SK-N-SH (cell line): ENCODE measurements at regions not wholly inside any gene's neighbourhood (a gene's known extent, or its start where the extent isn't known, plus 50 kb on each side); places are given as distances from the start of the nearest gene placed in this dataset.

Experiments
- CTCF ChIA-PET: fragments of 300-600, 350-600 bp; formaldehyde crosslinking; extraction: SDS; loops from one replicate; lab custom pipeline; 2021; lab: Yijun Ruan, JAX
- POLR2A ChIA-PET: fragments of 350-600 bp; sonication (Branson Sonifier 250); formaldehyde crosslinking; extraction: SDS; loops from one replicate; lab custom pipeline; 2020; ENCODE audit warnings: antibody characterized with exemption, inconsistent platforms; lab: Yijun Ruan, JAX
- DNase-seq: peaks from one replicate; pipeline ENCODE4 v3.0.0; 2012
- H2AFZ ChIP-seq: fragments of 200-600 bp; sonication (generic); 2 replicates; pipeline ENCODE4 v1.8.1; 2016; ENCODE audit warnings: antibody characterized with exemption, mild to moderate bottlenecking, low read depth
- H3F3A ChIP-seq: fragments of 200-600 bp; sonication (generic); replicated peaks from 2 replicates; pipeline ENCODE3; 2016; ENCODE audit warnings: antibody characterized with exemption, mild to moderate bottlenecking; ENCODE audit not compliant: insufficient read depth
- H3K27ac ChIP-seq, 2 experiments: fragments of 200-500 bp in 1 of 2; fragments of 200-600 bp in 1 of 2; sonication (Bioruptor generic) in 1 of 2; sonication (generic), shearing (Covaris generic) in 1 of 2; 2 replicates each; pipeline versions ENCODE4 v1.5.1 to v1.6.1; 2014 to 2016; ENCODE audit warnings: low read depth in 2 of 2, inconsistent platforms in 1 of 2, low read length in 1 of 2, mild to moderate bottlenecking in 1 of 2, mixed read lengths in 1 of 2
- H3K27me3 ChIP-seq: fragments of 200-600 bp; sonication (generic), shearing (Covaris generic); 2 replicates; pipeline ENCODE4 v1.6.1; 2016; ENCODE audit warnings: mixed run types; ENCODE audit not compliant: insufficient read depth
- H3K36me3 ChIP-seq, 2 experiments: fragments of 200-500 bp in 1 of 2; fragments of 200-600 bp in 1 of 2; sonication (Bioruptor generic) in 1 of 2; sonication (generic) in 1 of 2; replicated peaks in 1 of 2; 2 replicates each; pipeline versions ENCODE3 to v1.5.1; 2014 to 2016; ENCODE audit warnings: low read length in 1 of 2, mild to moderate bottlenecking in 1 of 2; ENCODE audit not compliant: insufficient read depth in 2 of 2, control insufficient read depth in 1 of 2
- H3K4me1 ChIP-seq, 2 experiments: fragments of 200-500 bp in 1 of 2; fragments of 200-600 bp in 1 of 2; sonication (Bioruptor generic) in 1 of 2; sonication (generic), shearing (Covaris generic) in 1 of 2; 2 replicates each; pipeline versions ENCODE4 v1.5.1 to v1.6.1; 2014 to 2016; ENCODE audit warnings: low read depth in 1 of 2, low read length in 1 of 2, mixed run types in 1 of 2; ENCODE audit not compliant: insufficient read depth in 2 of 2, control insufficient read depth in 1 of 2
- H3K4me2 ChIP-seq: fragments of 200-600 bp; sonication (generic), shearing (Covaris generic); 2 replicates; pipeline ENCODE4 v1.6.1; 2017; ENCODE audit warnings: mixed run types
- H3K4me3 ChIP-seq, 2 experiments: fragments of 200-500 bp in 1 of 2; fragments of 200-600 bp in 1 of 2; sonication (Bioruptor generic) in 1 of 2; sonication (generic), shearing (Covaris generic) in 1 of 2; 2 replicates each; pipeline versions ENCODE4 v1.5.1 to v1.8.1; 2014 to 2016; ENCODE audit warnings: low read depth in 2 of 2, inconsistent platforms in 1 of 2, low read length in 1 of 2, mild to moderate bottlenecking in 1 of 2, mixed read lengths in 1 of 2, moderate library complexity in 1 of 2
- H3K79me2 ChIP-seq: fragments of 200-600 bp; sonication (generic); 2 replicates; pipeline ENCODE4 v1.8.1; 2017; ENCODE audit warnings: mild to moderate bottlenecking; ENCODE audit not compliant: insufficient read depth
- H3K9ac ChIP-seq: fragments of 200-600 bp; sonication (generic); 2 replicates; pipeline ENCODE4 v1.6.1; 2017; ENCODE audit warnings: mixed run types
- H3K9me2 ChIP-seq: fragments of 200-600 bp; sonication (generic); 2 replicates; pipeline ENCODE4 v1.6.1; 2017; ENCODE audit warnings: mixed run types
- H3K9me3 ChIP-seq: fragments of 200-600 bp; sonication (generic); 2 replicates; pipeline ENCODE4 v1.6.1; 2017; ENCODE audit warnings: mixed run types, mild to moderate bottlenecking, moderate library complexity
- H4K20me1 ChIP-seq: fragments of 200-600 bp; sonication (generic); 2 replicates; pipeline ENCODE4 v1.6.1; 2017; ENCODE audit warnings: mild to moderate bottlenecking, mixed run types; ENCODE audit not compliant: insufficient read depth
- CTCF ChIP-seq: fragments of 200-600 bp; sonication (generic); IDR thresholded peaks from 2 replicates; pipeline ENCODE4 v1.6.1; 2017; ENCODE audit warnings: antibody characterized with exemption, mild to moderate bottlenecking, moderate library complexity
- EZH2phosphoT487 ChIP-seq: fragments of 200-600 bp; sonication (generic); IDR thresholded peaks from 2 replicates; pipeline ENCODE4 v1.6.1; 2017; ENCODE audit warnings: low read depth, mixed run types, mild to moderate bottlenecking, antibody characterized with exemption, moderate library complexity, borderline replicate concordance
- FOXM1 ChIP-seq: IDR thresholded peaks from 2 replicates; pipeline ENCODE4 v1.4.0; 2012; ENCODE audit warnings: low read depth, mild to moderate bottlenecking
- GABPA ChIP-seq: IDR thresholded peaks from 2 replicates; pipeline ENCODE4 v1.4.0; 2012; ENCODE audit warnings: low read depth, mild to moderate bottlenecking
- GATA2 ChIP-seq: sonication (generic); formaldehyde crosslinking; IDR thresholded peaks from 2 replicates; pipeline ENCODE4 v1.5.0; 2020; ENCODE audit warnings: mild to moderate bottlenecking, missing genetic modification reagents
- JUND ChIP-seq: IDR thresholded peaks from 2 replicates; pipeline ENCODE4 v1.4.0; 2012
- MEF2A ChIP-seq: IDR thresholded peaks from 2 replicates; pipeline ENCODE4 v1.4.0; 2012; ENCODE audit warnings: low read depth, borderline replicate concordance
- MXI1 ChIP-seq: IDR thresholded peaks from 2 replicates; pipeline ENCODE4 v1.6.1; 2012; ENCODE audit warnings: mild to moderate bottlenecking, low read depth, low read length, improper control_type of control experiment
- POLR2AphosphoS5 ChIP-seq: IDR thresholded peaks from 2 replicates; pipeline ENCODE4 v1.6.1; 2012; ENCODE audit warnings: low read depth, low read length
- RAD21 ChIP-seq: IDR thresholded peaks from 2 replicates; pipeline ENCODE4 v1.6.1; 2012; ENCODE audit warnings: mild to moderate bottlenecking, low read length
- RFX5 ChIP-seq: IDR thresholded peaks from 2 replicates; pipeline ENCODE4 v1.6.1; 2012; ENCODE audit warnings: mild to moderate bottlenecking, improper control_type of control experiment, low read length
- TAF1 ChIP-seq: IDR thresholded peaks from 2 replicates; pipeline ENCODE4 v1.6.1; 2012; ENCODE audit warnings: low read depth, mild to moderate bottlenecking, low read length, moderate library complexity, borderline replicate concordance
- USF1 ChIP-seq: IDR thresholded peaks from 2 replicates; pipeline ENCODE4 v1.4.0; 2012; ENCODE audit warnings: low read depth, borderline replicate concordance
- YY1 ChIP-seq: IDR thresholded peaks from 2 replicates; pipeline ENCODE4 v1.4.0; 2012; ENCODE audit warnings: low read depth, mild to moderate bottlenecking
- WGBS: methylation state at CpG from one replicate; pipeline ENCODE4 v1.1.6; 2017; ENCODE audit warnings: low lambda C conversion rate; 5-methylcytosine and 5-hydroxymethylcytosine counted together

- no peaks in the 10 kb centered on the region; a peak in 2 of 4 replicates for H3K4me1 ChIP-seq
- H3K27me3 ChIP-seq: no peaks in the 10 kb centered on the region
- POLR2A ChIA-PET: no interaction called here
- DNase-seq: no peak
- no peaks in the 10 kb centered on the region for H3K9me2 ChIP-seq
- no peak overlapping the region for H3K9ac ChIP-seq
- H3K4me3 ChIP-seq: no peak overlapping the region
- H4K20me1 ChIP-seq: no peaks in the 10 kb centered on the region
- H3K36me3 ChIP-seq: no peaks in the 10 kb centered on the region
- peak overlapping the region in 1 of 2 experiments; percentile 75; a peak in 2 of 4 replicates for H3K27ac ChIP-seq
- WGBS: 26% methylated on average over 2 of the region's 2 CpGs
- no peaks in the 10 kb centered on the region for H3K9me3 ChIP-seq
- CTCF ChIA-PET: interaction anchor here (0.9 to 1.3 kb wide), 3 partner anchors 11 to 241 kb away, joined by 3 read pairs; no protein-coding TSS in a partner anchor
- H3K79me2 ChIP-seq: no peaks in the 10 kb centered on the region
- no peak overlapping the region; the same call in 1 of the 2 replicates for H3K4me2 ChIP-seq
- TF ChIP-seq GATA2 (no peak), FOXM1 (no peak), RAD21 (no peak), EZH2phosphoT487 (no peak), CTCF (no peak), USF1 (no peak), POLR2AphosphoS5 (no peak), MXI1 (no peak), RFX5 (no peak)
- H3F3A ChIP-seq: peaks cover 7% of the 10 kb centered on the region
- H2AFZ ChIP-seq: peak overlapping the region; percentile 69
Observed at GRCh38 chr3:148319960-148320359, 377.7 kb upstream of the AGTR1 start.

GRCh38 chr3:148329481-148330235, 368.0 kb upstream of the AGTR1 start:
- 71% methylated on average over 4 of the region's 4 CpGs for WGBS

More at GRCh38 chr3:148329481-148330235, 368.0 kb upstream of the AGTR1 start:
- Histone ChIP-seq H3F3A (no peaks in the 10 kb centered on the region), H2AFZ (no peak overlapping the region), H3K9me2 (no peaks in the 10 kb centered on the region), H3K4me3 (no peak overlapping the region), H3K27me3 (no peaks in the 10 kb centered on the region), H3K27ac (no peak overlapping the region), H4K20me1 (no peaks in the 10 kb centered on the region), H3K4me1 (peaks cover 0 to 8% of the 10 kb centered on the region in 2 experiments; a peak in 2 of 4 replicates), H3K9me3 (no peaks in the 10 kb centered on the region), H3K36me3 (no peaks in the 10 kb centered on the region), H3K4me2 (no peak overlapping the region), H3K9ac (no peak overlapping the region), H3K79me2 (no peaks in the 10 kb centered on the region)
- TF ChIP-seq TAF1 (no peak), MEF2A (no peak), GABPA (no peak), POLR2AphosphoS5 (no peak), YY1 (no peak), JUND (no peak)
- CTCF ChIA-PET: interaction anchor here (1.0 to 1.6 kb wide), 2 partner anchors 8 to 13 kb away, joined by 3 read pairs; no protein-coding TSS in a partner anchor
- POLR2A ChIA-PET: no interaction called here
- no peak for DNase-seq
